ENCODE measurements at regions not wholly inside any gene's neighbourhood (a gene's known extent, or its start where the extent isn't known, plus 50 kb on each side); places are given as distances from the start of the nearest gene placed in this dataset.

GRCh38 chr12:97994746-97995484, 520.5 kb upstream of the TMPO start:
- no peaks in the 10 kb centered on the region for H3K27me3 ChIP-seq (ENCODE audit: control insufficient read depth in 1 of 2, insufficient read depth in 2 of 2, low read length in 2 of 2)
- no peaks in the 10 kb centered on the region for H3K4me1 ChIP-seq (ENCODE audit: control insufficient read depth in 2 of 2, insufficient read depth in 2 of 2, low read length in 1 of 2)
- H3K36me3 ChIP-seq (ENCODE audit: control insufficient read depth in 2 of 2, insufficient read depth in 2 of 2, low read length in 1 of 2): no peaks in the 10 kb centered on the region
- no peak overlapping the region for H3K27ac ChIP-seq (ENCODE audit: low read depth in 2 of 2, low read length in 1 of 2)
- H3K9me3 ChIP-seq (ENCODE audit: control insufficient read depth in 2 of 2, insufficient read depth in 1 of 2, low read depth in 1 of 2, low read length in 1 of 2): no peaks in the 10 kb centered on the region
- 86 to 90% methylated on average over 2 of the region's 2 CpGs for WGBS, 2 donors
- H3K4me3 ChIP-seq (ENCODE audit: low read depth in 1 of 2, low read length in 2 of 2): no peak overlapping the region

GRCh38 chr12:97995559-97995958, 519.8 kb upstream of the TMPO start:
- no peak overlapping the region for H3K27ac ChIP-seq (ENCODE audit: low read depth in 2 of 2, low read length in 1 of 2)
- H3K9me3 ChIP-seq (ENCODE audit: control insufficient read depth in 2 of 2, insufficient read depth in 1 of 2, low read depth in 1 of 2, low read length in 1 of 2): no peaks in the 10 kb centered on the region
- 47 to 52% methylated on average over 2 of the region's 2 CpGs for WGBS, 2 donors
- H3K4me1 ChIP-seq (ENCODE audit: control insufficient read depth in 2 of 2, insufficient read depth in 2 of 2, low read length in 1 of 2): no peaks in the 10 kb centered on the region
- H3K27me3 ChIP-seq (ENCODE audit: control insufficient read depth in 1 of 2, insufficient read depth in 2 of 2, low read length in 2 of 2): no peaks in the 10 kb centered on the region
- H3K4me3 ChIP-seq (ENCODE audit: low read depth in 1 of 2, low read length in 2 of 2): no peak overlapping the region
- no peaks in the 10 kb centered on the region for H3K36me3 ChIP-seq (ENCODE audit: control insufficient read depth in 2 of 2, insufficient read depth in 2 of 2, low read length in 1 of 2)

DNA sequence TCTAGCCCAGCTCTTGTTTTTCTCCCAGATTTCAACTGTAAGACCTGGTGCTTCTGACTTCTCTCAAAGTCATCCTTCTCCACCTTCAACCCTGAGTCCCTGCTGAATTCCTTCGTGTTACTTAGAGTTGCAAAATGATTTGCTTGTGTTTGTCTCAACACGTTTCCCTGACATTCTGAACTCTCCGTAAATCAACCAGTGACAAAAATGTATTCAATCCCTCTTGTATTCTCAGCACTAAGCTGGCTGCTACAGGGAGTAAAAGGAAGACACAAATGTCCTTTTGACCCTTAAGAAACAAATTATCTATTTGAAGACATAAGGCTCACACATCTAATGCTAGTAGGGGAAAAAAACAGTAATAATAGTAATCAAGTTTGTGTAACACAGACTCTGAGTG, 514.0 kb upstream of the TMPO start:
- H3K27me3 ChIP-seq (ENCODE audit: control insufficient read depth in 1 of 2, insufficient read depth in 2 of 2, low read length in 2 of 2): no peaks in the 10 kb centered on the region
- H3K27ac ChIP-seq (ENCODE audit: low read depth in 2 of 2, low read length in 1 of 2): no peak overlapping the region
- no peak overlapping the region for H3K4me3 ChIP-seq (ENCODE audit: low read depth in 1 of 2, low read length in 2 of 2)
- H3K4me1 ChIP-seq (ENCODE audit: control insufficient read depth in 2 of 2, insufficient read depth in 2 of 2, low read length in 1 of 2): no peaks in the 10 kb centered on the region
- no peaks in the 10 kb centered on the region for H3K36me3 ChIP-seq (ENCODE audit: control insufficient read depth in 2 of 2, insufficient read depth in 2 of 2, low read length in 1 of 2)
- no peaks in the 10 kb centered on the region for H3K9me3 ChIP-seq (ENCODE audit: control insufficient read depth in 2 of 2, insufficient read depth in 1 of 2, low read depth in 1 of 2, low read length in 1 of 2)
- 35 to 46% methylated on average over 3 of the region's 3 CpGs for WGBS, 2 donors

DNA sequence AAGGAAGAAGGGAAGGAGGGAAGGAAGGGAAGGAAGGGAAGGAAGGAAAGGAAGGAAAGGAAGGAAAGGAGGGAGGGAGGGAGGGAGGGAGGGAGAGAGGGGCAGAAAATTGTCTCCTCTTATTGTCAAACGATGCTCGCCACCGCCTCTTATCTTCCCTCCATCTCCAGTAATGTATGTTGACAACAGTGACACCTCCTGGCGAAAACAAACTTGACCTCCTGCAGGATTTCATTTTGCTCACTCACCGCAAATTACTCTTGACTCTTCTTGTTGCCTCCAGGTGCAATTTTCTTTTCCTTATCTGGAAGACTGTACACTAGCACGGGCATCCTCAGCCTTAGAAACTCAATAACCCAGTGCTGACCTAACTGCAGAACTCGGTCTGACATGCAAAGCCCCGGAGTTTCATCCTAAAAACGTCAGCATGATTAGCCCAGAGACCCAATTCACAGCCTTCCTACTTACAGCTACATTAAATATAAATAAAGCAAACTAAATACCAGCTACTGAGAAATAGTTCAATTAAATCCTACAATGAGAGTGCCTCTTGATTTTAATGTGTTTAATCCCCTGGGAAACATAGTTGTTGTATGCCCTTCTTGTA, 512.4 kb upstream of the TMPO start:
- 34 to 50% methylated on average over 9 of the region's 9 CpGs for WGBS, 2 donors
- no peak overlapping the region for H3K27ac ChIP-seq (ENCODE audit: low read depth in 2 of 2, low read length in 1 of 2)
- no peaks in the 10 kb centered on the region for H3K4me1 ChIP-seq (ENCODE audit: control insufficient read depth in 2 of 2, insufficient read depth in 2 of 2, low read length in 1 of 2)
- H3K4me3 ChIP-seq (ENCODE audit: low read depth in 1 of 2, low read length in 2 of 2): no peak overlapping the region
- H3K27me3 ChIP-seq (ENCODE audit: control insufficient read depth in 1 of 2, insufficient read depth in 2 of 2, low read length in 2 of 2): no peaks in the 10 kb centered on the region
- H3K9me3 ChIP-seq (ENCODE audit: control insufficient read depth in 2 of 2, insufficient read depth in 1 of 2, low read depth in 1 of 2, low read length in 1 of 2): no peaks in the 10 kb centered on the region
- no peaks in the 10 kb centered on the region for H3K36me3 ChIP-seq (ENCODE audit: control insufficient read depth in 2 of 2, insufficient read depth in 2 of 2, low read length in 1 of 2)

- Histone ChIP-seq H3K4me1 (ENCODE audit: control insufficient read depth in 2 of 2, insufficient read depth in 2 of 2, low read length in 1 of 2) (no peaks in the 10 kb centered on the region), H3K36me3 (ENCODE audit: control insufficient read depth in 2 of 2, insufficient read depth in 2 of 2, low read length in 1 of 2) (no peaks in the 10 kb centered on the region), H3K27ac (ENCODE audit: low read depth in 2 of 2, low read length in 1 of 2) (no peak overlapping the region), H3K27me3 (ENCODE audit: control insufficient read depth in 1 of 2, insufficient read depth in 2 of 2, low read length in 2 of 2) (no peaks in the 10 kb centered on the region), H3K9me3 (ENCODE audit: control insufficient read depth in 2 of 2, insufficient read depth in 1 of 2, low read depth in 1 of 2, low read length in 1 of 2) (no peaks in the 10 kb centered on the region), H3K4me3 (ENCODE audit: low read depth in 1 of 2, low read length in 2 of 2) (no peak overlapping the region)
- 0 to 9% methylated on average over 1 of the region's 1 CpG for WGBS, 2 donors
Observed at GRCh38 chr12:98007963-98008362, 507.4 kb upstream of the TMPO start.

DNA sequence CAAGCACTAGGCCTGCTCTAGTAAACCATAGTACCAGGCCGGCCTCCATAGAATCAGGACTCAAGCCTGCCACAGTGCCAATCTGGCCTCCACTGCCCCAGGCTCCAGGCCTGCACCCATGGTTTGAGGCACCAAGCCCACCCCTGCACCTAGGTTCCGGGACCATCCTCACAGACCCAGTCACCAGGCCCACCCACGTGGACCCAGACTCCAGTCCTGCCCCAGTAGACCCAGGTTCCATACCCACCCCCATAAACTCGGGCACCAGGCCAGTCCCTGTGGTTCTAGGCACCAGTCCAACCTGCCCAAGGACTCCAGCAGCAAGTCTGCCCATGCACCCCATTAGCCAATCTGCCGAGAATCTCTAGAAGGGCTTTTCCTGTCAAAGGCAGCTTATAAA, 501.8 kb upstream of the TMPO start:
- no peak overlapping the region for H3K4me3 ChIP-seq (ENCODE audit: low read depth in 1 of 2, low read length in 2 of 2)
- WGBS, 2 donors: 75 to 79% methylated on average over 5 of the region's 5 CpGs
- peaks cover 0 to 4% of the 10 kb centered on the region in 2 donors for H3K9me3 ChIP-seq (ENCODE audit: control insufficient read depth in 2 of 2, insufficient read depth in 1 of 2, low read depth in 1 of 2, low read length in 1 of 2)

DNA sequence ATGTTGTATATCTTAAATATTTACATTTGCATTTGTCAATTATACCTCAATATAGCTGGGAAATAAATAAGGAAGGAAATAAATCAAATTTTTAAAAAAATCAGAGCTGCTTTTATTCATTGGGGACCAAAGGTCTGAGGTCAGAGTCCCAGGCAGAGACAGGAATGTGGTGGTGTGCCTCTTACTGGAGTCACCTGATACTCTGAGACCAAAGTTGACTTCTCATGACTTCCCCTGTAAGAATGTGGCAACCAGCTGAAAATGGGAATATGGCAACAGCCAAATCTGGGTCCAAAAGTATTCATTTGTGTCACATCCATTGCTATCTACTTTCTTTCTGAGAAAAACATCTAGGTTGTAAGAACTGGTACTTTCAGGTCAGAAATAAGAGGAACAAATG, 496.6 kb upstream of the TMPO start:
- Histone ChIP-seq H3K9me3 (ENCODE audit: control insufficient read depth in 2 of 2, insufficient read depth in 1 of 2, low read depth in 1 of 2, low read length in 1 of 2) (no peaks in the 10 kb centered on the region), H3K4me3 (ENCODE audit: low read depth in 1 of 2, low read length in 2 of 2) (no peak overlapping the region), H3K27me3 (ENCODE audit: control insufficient read depth in 1 of 2, insufficient read depth in 2 of 2, low read length in 2 of 2) (no peaks in the 10 kb centered on the region), H3K27ac (ENCODE audit: low read depth in 2 of 2, low read length in 1 of 2) (no peak overlapping the region), H3K4me1 (ENCODE audit: control insufficient read depth in 2 of 2, insufficient read depth in 2 of 2, low read length in 1 of 2) (no peaks in the 10 kb centered on the region), H3K36me3 (ENCODE audit: control insufficient read depth in 2 of 2, insufficient read depth in 2 of 2, low read length in 1 of 2) (no peaks in the 10 kb centered on the region)

More for the DNA sequence above, 501.8 kb upstream of the TMPO start:
- Histone ChIP-seq H3K4me1 (ENCODE audit: control insufficient read depth in 2 of 2, insufficient read depth in 2 of 2, low read length in 1 of 2) (no peaks in the 10 kb centered on the region), H3K27me3 (ENCODE audit: control insufficient read depth in 1 of 2, insufficient read depth in 2 of 2, low read length in 2 of 2) (no peaks in the 10 kb centered on the region), H3K27ac (ENCODE audit: low read depth in 2 of 2, low read length in 1 of 2) (no peak overlapping the region), H3K36me3 (ENCODE audit: control insufficient read depth in 2 of 2, insufficient read depth in 2 of 2, low read length in 1 of 2) (no peaks in the 10 kb centered on the region)

- no peaks in the 10 kb centered on the region for H3K36me3 ChIP-seq (ENCODE audit: control insufficient read depth in 2 of 2, insufficient read depth in 2 of 2, low read length in 1 of 2)
- H3K27ac ChIP-seq (ENCODE audit: low read depth in 2 of 2, low read length in 1 of 2): no peak overlapping the region
- H3K4me1 ChIP-seq (ENCODE audit: control insufficient read depth in 2 of 2, insufficient read depth in 2 of 2, low read length in 1 of 2): no peaks in the 10 kb centered on the region
- H3K9me3 ChIP-seq (ENCODE audit: control insufficient read depth in 2 of 2, insufficient read depth in 1 of 2, low read depth in 1 of 2, low read length in 1 of 2): no peaks in the 10 kb centered on the region
- no peaks in the 10 kb centered on the region for H3K27me3 ChIP-seq (ENCODE audit: control insufficient read depth in 1 of 2, insufficient read depth in 2 of 2, low read length in 2 of 2)
- no peak overlapping the region for H3K4me3 ChIP-seq (ENCODE audit: low read depth in 1 of 2, low read length in 2 of 2)
Observed at GRCh38 chr12:98020376-98020775, 495.0 kb upstream of the TMPO start.

- Histone ChIP-seq H3K4me1 (ENCODE audit: control insufficient read depth in 2 of 2, insufficient read depth in 2 of 2, low read length in 1 of 2) (no peaks in the 10 kb centered on the region), H3K9me3 (ENCODE audit: control insufficient read depth in 2 of 2, insufficient read depth in 1 of 2, low read depth in 1 of 2, low read length in 1 of 2) (no peaks in the 10 kb centered on the region), H3K27ac (ENCODE audit: low read depth in 2 of 2, low read length in 1 of 2) (no peak overlapping the region), H3K27me3 (ENCODE audit: control insufficient read depth in 1 of 2, insufficient read depth in 2 of 2, low read length in 2 of 2) (no peaks in the 10 kb centered on the region), H3K36me3 (ENCODE audit: control insufficient read depth in 2 of 2, insufficient read depth in 2 of 2, low read length in 1 of 2) (no peaks in the 10 kb centered on the region), H3K4me3 (ENCODE audit: low read depth in 1 of 2, low read length in 2 of 2) (no peak overlapping the region)
Observed at GRCh38 chr12:98022961-98023360, 492.4 kb upstream of the TMPO start.

Data from esophagus (tissue), 2 donors.